GM18505 (cell line): ENCODE measurements at regions not wholly inside any gene's neighbourhood (a gene's known extent, or its start where the extent isn't known, plus 50 kb on each side); places are given as distances from the start of the nearest gene placed in this dataset.

Experiments used
- ATAC-seq: cut with Tn5 transposase; IDR thresholded peaks from one replicate; pipeline ENCODE4 v1.9.1; 2021; ENCODE audit not compliant: unreplicated experiment
- POLR2A ChIP-seq: IDR thresholded peaks from 4 replicates; pipeline ENCODE4 v1.6.1; 2011; ENCODE audit warnings: borderline replicate concordance; ENCODE audit not compliant: insufficient read depth, insufficient read length; ENCODE audit errors: extremely low read depth

DNA sequence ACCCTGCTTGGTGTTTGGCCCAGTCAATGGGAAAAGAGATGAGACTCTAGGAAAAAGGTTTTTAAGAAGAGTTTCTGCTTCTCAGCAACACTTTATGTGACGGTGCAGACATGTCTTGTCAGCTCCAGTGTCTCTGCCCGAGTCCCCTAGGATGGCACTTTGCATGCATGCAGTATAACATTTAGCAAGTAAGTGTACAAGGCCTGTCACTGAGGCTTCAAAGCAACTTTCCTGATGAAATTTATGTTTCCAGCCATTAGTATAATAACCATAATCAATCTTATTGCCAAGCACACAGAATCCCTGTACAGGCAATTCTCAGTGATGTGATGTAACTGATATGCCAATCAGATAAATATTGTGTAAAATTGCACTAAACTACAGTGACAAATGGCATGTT is 248.1 kb upstream of the PLET1 start:
- no peak for TF ChIP-seq POLR2A
- ATAC-seq, result no peak

DNA sequence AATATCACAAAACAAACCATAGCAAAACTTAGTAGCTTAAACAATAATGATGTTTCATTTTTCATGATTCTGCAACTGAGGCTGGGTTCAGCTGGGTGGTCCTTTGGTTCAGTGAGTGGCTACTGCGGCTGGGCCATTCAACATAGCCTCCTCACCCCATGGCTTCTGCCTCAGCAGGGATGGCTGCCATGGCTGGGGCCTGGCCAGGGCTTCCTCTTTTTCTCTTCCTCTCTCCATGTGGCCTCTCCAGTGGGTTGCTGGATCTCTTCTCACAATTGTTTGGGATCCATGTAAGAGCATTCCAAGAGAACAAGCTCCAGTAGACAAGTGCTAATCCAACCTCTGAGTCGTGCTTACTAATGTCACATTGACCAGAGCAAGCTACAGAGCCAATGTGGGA is 248.6 kb upstream of the PLET1 start:
- TF ChIP-seq POLR2A, result no peak
- no peak for ATAC-seq

DNA sequence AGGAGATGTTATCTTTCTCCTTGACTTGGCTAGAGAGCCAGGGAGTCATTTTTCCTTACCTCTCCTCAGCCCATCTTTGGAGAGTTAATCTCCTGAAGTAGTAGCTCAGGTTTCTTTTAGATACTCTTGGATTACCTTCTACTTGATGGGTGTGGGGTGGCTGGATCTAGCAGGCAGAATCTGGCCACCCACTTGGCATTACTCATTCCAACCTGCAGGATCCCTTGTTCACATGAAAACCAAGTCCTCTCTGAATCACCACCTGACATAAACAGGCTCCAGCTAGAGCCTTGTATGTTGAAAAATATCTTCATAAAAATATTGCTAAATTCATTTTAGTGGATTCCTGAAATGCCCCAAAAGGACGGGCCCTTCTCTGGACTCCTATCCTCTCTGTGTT is 250.6 kb upstream of the PLET1 start:
- TF ChIP-seq POLR2A, result no peak
- ATAC-seq, result no peak

DNA sequence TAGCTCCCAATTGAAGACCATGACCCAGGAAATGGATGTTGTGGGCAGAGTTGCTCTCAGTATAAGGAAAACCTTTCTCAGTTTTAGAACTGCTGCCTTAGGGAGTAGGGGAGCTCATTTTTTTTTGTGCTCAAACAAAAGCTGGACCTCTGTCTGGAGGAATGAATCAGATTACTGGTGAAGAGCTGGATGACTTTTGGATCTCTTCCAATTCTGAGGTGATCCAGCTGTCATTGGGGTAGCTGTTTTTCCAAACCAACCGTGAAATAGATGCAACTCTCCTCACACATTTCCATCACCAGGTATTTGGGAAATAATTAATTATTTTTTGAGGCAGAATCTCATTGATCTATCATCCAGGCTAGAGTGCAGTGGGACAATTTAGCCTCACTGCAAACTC is 251.3 kb upstream of the PLET1 start:
- no peak for TF ChIP-seq POLR2A
- ATAC-seq, result no peak

DNA sequence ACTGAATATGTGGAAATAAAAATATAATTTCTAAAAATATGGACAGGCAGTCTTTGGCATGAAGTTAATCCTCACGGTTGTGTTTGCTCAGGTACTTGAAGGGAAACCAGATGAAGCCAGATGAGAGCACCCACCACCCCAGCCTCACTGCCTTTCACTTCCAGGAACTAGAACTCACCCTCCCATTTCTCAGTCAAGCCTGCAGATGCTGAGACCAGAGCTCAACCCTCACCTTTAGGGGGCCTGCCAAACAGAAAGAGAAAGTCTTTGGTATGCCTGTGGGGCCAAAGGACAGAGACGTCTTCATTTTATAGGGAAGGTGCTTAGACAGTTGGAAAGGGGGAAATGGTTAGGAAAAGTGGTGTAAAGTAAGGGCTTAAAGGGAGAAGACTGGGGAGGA is 252.8 kb upstream of the PLET1 start:
- no peak for ATAC-seq
- TF ChIP-seq POLR2A, result no peak

DNA sequence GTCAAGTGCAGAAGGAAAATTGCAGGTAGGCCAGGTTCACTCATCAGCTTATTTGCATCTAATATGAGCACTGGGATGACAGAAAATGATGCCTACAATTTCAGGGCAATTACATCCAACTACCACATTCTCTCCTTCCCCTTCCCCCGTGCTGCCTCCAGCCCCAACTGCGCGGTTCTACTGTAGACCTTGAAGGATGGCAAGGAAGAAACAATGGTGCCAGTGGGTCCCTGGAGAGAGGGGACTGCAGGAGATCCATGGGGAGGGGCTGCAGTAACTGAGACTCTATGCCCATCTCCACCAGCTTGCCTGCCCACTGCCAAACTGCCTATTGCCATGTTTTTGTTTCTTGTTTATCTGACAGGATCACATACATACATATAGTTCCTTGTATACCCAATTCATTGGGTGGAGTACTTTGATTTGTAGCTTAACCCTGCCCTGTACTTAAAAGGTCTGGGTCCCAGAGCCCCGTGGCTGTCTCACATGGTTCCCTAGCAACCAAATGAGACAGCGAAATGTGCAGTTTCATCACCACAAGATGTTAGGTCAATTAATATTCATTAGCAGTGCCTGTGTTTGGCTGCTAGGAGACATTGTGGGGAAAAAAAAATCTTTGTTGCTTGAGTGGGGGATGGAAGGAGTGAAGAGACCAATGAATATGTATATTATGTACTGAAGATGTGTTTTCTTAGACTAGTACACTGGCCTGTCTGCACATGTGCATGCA is 253.5 kb upstream of the PLET1 start:
- no peak for TF ChIP-seq POLR2A
- ATAC-seq, result no peak

DNA sequence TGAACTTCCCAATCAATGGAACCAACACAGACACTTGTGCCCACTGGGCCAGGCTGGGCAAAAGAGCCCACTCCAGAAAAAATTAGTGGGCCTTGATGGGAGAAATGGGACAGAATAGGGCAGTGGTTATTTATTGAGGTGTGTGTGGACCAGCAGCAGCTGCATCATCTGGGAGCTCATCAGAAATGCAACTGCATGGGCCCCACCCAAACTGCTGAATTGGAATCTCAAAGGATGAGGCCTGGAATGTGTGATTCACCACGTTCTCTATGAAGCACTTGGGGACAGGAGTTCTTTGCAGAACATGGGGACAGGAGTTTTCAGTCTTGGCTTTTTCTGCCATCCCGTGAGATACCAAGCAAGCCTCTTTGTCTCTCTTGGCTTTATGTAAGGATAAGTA is 255.6 kb upstream of the PLET1 start:
- TF ChIP-seq POLR2A, result no peak
- ATAC-seq, result no peak

DNA sequence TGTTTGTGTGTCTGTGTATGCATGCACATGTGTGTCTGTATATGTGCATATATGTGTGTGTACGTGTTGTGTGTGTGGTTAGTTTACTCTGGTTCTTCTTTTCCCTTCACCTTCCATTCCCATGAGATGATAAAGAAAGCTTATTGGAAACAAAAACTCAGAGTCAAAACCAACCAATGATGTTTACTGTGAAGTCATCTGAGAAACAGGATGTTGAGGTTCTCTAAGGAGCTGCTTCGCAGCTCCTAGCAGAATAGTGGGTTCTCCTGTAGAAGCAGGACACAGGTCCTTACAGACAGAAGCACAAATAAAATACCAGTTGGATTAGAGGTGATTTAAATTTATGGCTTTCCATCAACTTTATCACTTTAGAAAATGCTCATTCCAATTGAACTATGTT is 256.1 kb upstream of the PLET1 start:
- TF ChIP-seq POLR2A, result no peak
- no peak for ATAC-seq

DNA sequence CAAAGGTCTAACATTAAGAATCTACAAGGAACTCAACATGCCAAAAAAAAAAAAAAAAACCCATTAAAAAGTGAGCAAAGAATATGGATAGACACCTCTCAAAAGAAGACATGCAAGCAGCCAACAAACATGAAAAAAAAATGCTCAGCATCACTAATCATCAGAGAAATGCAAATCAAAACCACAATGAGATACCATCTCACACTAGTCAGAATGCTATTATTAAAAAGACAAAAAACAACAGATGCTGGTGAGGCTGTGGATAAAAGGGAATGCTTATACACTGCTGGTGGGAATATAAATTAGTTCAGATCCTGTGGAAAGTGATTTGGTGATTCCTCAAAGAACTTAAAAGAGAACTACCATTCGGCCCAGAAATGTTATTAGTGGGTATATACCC is 257.7 kb upstream of the PLET1 start:
- no peak for TF ChIP-seq POLR2A
- ATAC-seq, result no peak

DNA sequence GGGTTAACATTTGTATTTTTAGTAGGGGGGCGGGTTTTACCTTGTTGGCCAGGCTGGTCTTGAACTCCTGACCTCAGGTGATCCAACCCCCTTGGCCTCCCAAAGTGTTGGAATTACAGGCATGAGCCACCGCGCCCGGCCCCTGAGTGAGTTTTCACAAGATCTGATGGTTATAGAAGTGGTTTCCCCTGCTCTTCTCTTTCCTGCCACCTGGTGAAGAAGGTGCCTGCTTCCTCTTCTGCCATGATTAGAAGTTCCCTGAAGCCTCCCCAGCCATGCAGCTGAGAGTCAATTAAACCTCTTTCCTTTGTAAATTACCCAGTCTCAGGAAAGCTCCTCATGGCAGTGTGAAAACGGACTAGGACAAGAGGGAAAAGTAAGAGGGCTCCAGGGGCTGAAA is 259.1 kb upstream of the PLET1 start:
- no peak for TF ChIP-seq POLR2A
- no peak for ATAC-seq

DNA sequence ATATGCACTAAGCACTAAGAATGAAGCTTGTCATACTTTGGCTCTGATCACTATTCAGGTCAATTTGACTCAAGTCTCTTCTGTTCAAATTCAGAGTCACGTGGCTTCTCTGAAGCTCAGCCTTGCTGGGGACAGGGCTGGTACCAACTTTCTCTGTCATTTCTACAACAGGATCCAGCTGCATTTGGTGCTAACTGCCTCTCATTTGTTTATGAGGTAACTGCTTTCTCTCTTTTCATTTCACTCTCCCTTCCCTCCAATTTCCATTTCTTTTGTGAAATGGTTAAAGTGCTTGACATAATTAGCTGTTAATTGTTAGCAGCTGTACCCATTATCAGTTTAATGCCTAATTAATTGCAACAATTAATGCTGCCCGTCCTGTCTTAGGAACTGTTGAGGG is 259.7 kb upstream of the PLET1 start:
- no peak for ATAC-seq

DNA sequence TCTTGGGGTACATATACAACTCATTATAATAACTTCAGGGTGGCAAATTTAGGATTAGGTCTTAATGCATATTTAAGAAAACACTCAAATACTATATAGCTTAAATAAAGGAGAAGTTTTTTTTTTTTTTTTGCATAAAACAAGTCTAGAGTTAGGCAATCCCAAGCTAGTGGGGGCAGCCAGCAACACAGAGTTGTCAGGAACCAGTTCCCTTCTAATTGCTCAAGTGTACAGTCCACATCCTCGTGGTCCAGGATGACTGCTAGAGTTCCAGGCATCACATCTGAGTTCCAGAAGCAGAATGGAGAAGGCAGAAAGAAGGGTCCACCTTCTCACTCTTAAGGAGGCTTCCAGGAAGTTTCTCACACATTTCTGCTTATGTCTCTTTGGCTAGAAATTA is 261.9 kb upstream of the PLET1 start:
- ATAC-seq, result no peak
- no peak for TF ChIP-seq POLR2A

More for the DNA sequence above, 259.7 kb upstream of the PLET1 start:
- TF ChIP-seq POLR2A, result no peak

DNA sequence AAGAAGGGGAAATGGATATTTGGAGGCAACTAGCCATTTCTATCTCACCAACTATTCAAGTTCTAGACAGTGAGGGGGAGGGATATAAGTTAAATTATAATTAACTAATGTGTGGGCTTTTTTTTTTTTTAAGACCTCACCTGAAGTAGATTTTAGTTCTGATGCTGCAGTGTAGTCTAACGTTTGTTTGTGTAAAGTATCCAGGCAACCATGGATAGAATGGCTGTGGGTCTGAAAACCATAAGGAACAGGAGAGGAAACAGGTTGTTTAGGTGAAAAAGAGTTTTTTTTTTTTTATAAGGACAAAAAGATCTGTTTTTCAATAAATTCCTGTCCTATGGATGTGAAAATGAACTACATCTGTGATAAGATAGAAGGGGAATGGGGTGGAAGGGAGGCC is 262.4 kb upstream of the PLET1 start:
- no peak for TF ChIP-seq POLR2A
- ATAC-seq, result no peak

DNA sequence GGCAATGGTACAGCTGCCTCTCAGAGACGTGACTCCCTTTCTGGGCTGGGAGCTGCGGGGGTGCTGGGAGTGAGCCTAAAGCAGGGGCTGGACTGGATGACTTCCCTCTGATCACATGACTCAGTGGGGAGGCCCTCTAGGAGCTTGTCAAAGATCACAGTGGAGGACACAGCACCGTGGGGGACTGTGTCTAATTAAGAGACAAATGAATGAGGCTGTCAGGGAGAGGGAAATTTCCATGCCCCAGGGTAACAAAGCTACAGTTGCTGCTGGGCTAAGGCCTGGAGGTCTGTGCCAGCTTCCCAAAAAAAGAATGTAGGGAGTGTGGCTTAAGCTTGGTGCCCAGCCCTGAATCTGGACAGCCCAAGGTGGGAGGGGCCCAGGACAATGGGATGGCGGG is 262.8 kb upstream of the PLET1 start:
- TF ChIP-seq POLR2A, result no peak
- no peak for ATAC-seq

DNA sequence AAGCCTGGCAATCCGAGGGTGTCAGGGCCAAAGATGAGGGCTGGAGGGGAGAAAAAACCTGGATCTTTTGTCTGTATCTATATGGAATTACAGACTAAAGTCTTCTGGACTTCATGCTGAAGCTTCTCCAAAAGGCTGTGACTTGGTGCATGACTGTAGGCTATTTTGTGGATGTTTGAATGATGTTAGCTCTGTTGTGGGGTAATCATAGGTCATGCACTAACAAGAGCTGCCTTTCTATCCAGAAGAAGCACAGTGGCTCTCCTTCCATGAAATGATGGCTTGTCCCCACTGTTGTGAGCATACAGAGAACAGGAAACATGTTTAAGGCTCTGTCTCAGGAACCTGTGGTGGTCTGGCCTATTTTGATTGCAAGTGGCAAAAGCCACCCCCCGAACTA is 263.3 kb upstream of the PLET1 start:
- TF ChIP-seq POLR2A, result no peak
- ATAC-seq, result no peak
